ENCODE measurements at regions not wholly inside any gene's neighbourhood (a gene's known extent, or its start where the extent isn't known, plus 50 kb on each side); places are given as distances from the start of the nearest gene placed in this dataset.

- TF ChIP-seq CTCF (conservative IDR thresholded peaks at IDR 0.05; ENCODE audit: low read length) (no peak), EZH2phosphoT487 (IDR thresholded peaks at IDR 0.05; ENCODE audit: borderline replicate concordance, low read depth, low read length) (no peak)
These were observed 247.8 kb upstream of the FOXK1 start for GRCh38 chr7:4434306-4434705.
